Dendritic cell treated with granulocyte-macrophage colony-stimulating factor and Interleukin-4, amounts not matched to agents 40 ng/mL and 50 ng/mL, for 4 days (primary cell): ENCODE measurements at regions not wholly inside any gene's neighbourhood (a gene's known extent, or its start where the extent isn't known, plus 50 kb on each side); places are given as distances from the start of the nearest gene placed in this dataset.

Experiments
- H3K27ac Mint-ChIP-seq: one replicate; pipeline ENCODE4 v1.8.0; 2022; ENCODE audit warnings: mild to moderate bottlenecking, mixed read lengths
- H3K27me3 Mint-ChIP-seq: one replicate; pipeline ENCODE4 v1.8.0; 2022; ENCODE audit warnings: mild to moderate bottlenecking, mixed read lengths
- H3K36me3 Mint-ChIP-seq: one replicate; pipeline ENCODE4 v1.8.0; 2022; ENCODE audit warnings: low read depth, mixed read lengths
- H3K4me1 Mint-ChIP-seq: one replicate; pipeline ENCODE4 v1.8.0; 2022; ENCODE audit warnings: low read depth, mixed read lengths
- H3K4me3 Mint-ChIP-seq: one replicate; pipeline ENCODE4 v1.8.0; 2022; ENCODE audit warnings: mild to moderate bottlenecking, moderate library complexity, mixed read lengths
- H3K9me3 Mint-ChIP-seq: one replicate; pipeline ENCODE4 v1.8.0; 2022; ENCODE audit warnings: mixed read lengths
- intact Hi-C: fragments of 100-400 bp; cut with micrococcal nuclease; formaldehyde crosslinking; loops from one replicate; pipeline ENCODE4 v1.15.0; 2022

DNA sequence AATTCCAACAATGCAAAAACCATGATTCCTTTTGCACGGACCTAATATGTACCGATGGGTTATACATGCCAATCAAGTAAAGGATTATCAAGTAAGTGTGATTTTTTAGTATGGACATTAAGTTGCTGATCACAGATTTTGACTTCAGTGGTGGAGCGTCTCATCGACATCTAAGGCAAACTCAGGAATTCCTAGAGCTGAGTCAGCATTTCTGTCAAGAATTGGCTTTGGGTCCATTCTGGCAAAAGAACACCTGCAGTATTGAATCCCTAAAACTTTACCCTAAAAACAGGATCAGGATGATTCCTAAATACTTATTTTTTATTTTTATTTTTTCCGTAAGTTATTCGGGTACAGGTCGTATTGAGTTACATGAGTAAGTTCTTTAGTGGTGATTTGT lies 83.6 kb downstream of the HPGD start:
- H3K4me1 Mint-ChIP-seq: peaks cover 7% of the 10 kb centered on the region

GRCh38 chr4:174437749-174438148 lies 84.5 kb downstream of the HPGD start:
- Mint-ChIP-seq H3K27me3 (no peaks in the 10 kb centered on the region), H3K9me3 (peaks cover 12% of the 10 kb centered on the region), H3K27ac (no peak overlapping the region), H3K36me3 (no peaks in the 10 kb centered on the region), H3K4me1 (peaks cover 7% of the 10 kb centered on the region), H3K4me3 (no peak overlapping the region)
- intact Hi-C loops: no loop called here

More for the DNA sequence above, 83.6 kb downstream of the HPGD start:
- Mint-ChIP-seq H3K27ac (no peak overlapping the region), H3K27me3 (no peaks in the 10 kb centered on the region), H3K4me3 (no peak overlapping the region), H3K36me3 (no peaks in the 10 kb centered on the region), H3K9me3 (peaks cover 12% of the 10 kb centered on the region)
- intact Hi-C loops: no loop called here

GRCh38 chr4:174437324-174437723 lies 85.0 kb downstream of the HPGD start:
- Mint-ChIP-seq H3K27ac (no peak overlapping the region), H3K27me3 (no peaks in the 10 kb centered on the region)

GRCh38 chr4:174436377-174436776 lies 85.9 kb downstream of the HPGD start:
- Mint-ChIP-seq H3K4me1 (peaks cover 7% of the 10 kb centered on the region), H3K4me3 (no peak overlapping the region), H3K9me3 (peaks cover 10% of the 10 kb centered on the region), H3K36me3 (no peaks in the 10 kb centered on the region), H3K27me3 (no peaks in the 10 kb centered on the region), H3K27ac (no peak overlapping the region)
- intact Hi-C loops: no loop called here

More at GRCh38 chr4:174437324-174437723, 85.0 kb downstream of the HPGD start:
- H3K36me3 Mint-ChIP-seq: no peaks in the 10 kb centered on the region
- H3K4me3 Mint-ChIP-seq: no peak overlapping the region
- H3K4me1 Mint-ChIP-seq: peaks cover 7% of the 10 kb centered on the region
- intact Hi-C loops: no loop called here
- peaks cover 12% of the 10 kb centered on the region for H3K9me3 Mint-ChIP-seq

DNA sequence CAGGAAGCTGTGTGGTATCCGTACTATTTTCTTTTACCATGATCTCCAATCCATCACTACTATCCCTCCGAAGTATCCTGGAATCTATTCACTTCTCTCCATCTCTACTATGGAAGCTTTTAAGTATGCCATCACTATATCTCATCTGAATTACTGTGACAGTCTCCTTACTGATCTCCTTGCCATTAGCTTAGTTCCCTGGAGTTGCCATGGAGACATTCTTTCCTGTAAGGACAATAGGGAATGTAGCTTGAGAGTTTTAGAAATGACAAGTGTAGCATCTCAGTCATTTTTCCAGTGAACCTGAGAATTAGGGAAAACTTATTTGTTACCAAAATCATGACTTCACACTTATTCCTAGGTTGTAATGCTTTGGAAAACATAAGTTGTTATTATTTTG lies 86.3 kb downstream of the HPGD start:
- no peak overlapping the region for H3K27ac Mint-ChIP-seq
- intact Hi-C loops: no loop called here
- H3K27me3 Mint-ChIP-seq: no peaks in the 10 kb centered on the region
- H3K4me3 Mint-ChIP-seq: no peak overlapping the region
- no peaks in the 10 kb centered on the region for H3K36me3 Mint-ChIP-seq
- H3K4me1 Mint-ChIP-seq: peaks cover 7% of the 10 kb centered on the region
- H3K9me3 Mint-ChIP-seq: peaks cover 6% of the 10 kb centered on the region

DNA sequence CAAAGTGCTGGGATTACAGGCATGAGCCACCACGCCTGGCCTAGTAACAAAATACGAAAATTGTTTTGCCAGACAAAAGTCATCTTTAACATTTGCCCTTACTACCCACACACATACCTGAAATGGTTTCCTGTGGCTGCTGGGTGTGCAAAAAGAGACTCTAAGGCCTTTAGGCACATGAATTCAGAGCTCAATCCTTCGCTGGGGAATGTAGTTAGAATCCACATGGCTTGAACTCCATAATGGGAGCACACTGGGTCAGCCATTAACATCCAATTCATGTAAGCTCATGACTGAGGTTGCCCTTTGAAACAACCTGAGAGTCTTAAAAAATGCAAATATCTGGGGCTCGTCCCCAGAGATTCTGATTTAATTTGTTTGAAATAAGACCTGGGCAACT lies 87.8 kb downstream of the HPGD start:
- Mint-ChIP-seq H3K27ac (no peak overlapping the region), H3K4me3 (no peak overlapping the region), H3K4me1 (peaks cover 8% of the 10 kb centered on the region), H3K36me3 (no peaks in the 10 kb centered on the region), H3K9me3 (no peaks in the 10 kb centered on the region), H3K27me3 (no peaks in the 10 kb centered on the region)
- intact Hi-C loops: no loop called here

DNA sequence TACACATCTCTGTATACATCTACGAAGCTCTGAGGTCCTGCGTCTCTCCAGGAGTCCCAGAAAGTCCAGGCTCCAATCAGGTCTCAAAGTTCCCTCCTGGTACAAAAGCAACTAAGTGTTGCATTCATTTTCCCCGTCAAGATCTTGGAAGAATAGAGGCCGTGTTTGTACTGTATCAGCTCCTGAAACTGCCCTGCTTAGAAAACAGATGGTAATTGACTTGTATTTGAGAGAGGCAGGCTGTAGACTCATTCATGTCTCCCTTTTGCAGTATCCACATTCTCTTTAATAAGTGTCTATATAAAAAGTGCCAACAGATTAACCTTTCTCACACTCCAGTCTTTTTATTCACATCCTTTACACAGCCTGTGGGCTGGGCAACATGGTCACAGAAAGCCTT lies 91.7 kb downstream of the HPGD start:
- peaks cover 7% of the 10 kb centered on the region for H3K4me1 Mint-ChIP-seq
- no peaks in the 10 kb centered on the region for H3K36me3 Mint-ChIP-seq
- no peak overlapping the region for H3K27ac Mint-ChIP-seq
- H3K9me3 Mint-ChIP-seq: no peaks in the 10 kb centered on the region
- no peak overlapping the region for H3K4me3 Mint-ChIP-seq
- intact Hi-C loops: loop anchor here (2.0 kb wide), 1 partner anchor 74 kb away; no protein-coding TSS in a partner anchor
- no peaks in the 10 kb centered on the region for H3K27me3 Mint-ChIP-seq

GRCh38 chr4:174429701-174430410 lies 92.4 kb downstream of the HPGD start:
- Mint-ChIP-seq H3K4me1 (peaks cover 5% of the 10 kb centered on the region), H3K36me3 (no peaks in the 10 kb centered on the region), H3K27me3 (no peaks in the 10 kb centered on the region), H3K9me3 (no peaks in the 10 kb centered on the region), H3K4me3 (no peak overlapping the region), H3K27ac (no peak overlapping the region)
- intact Hi-C loops: loop anchor here (2.0 kb wide), 1 partner anchor 73 kb away; no protein-coding TSS in a partner anchor

- no peak overlapping the region for H3K4me3 Mint-ChIP-seq
- peaks cover 16% of the 10 kb centered on the region for H3K4me1 Mint-ChIP-seq
- H3K9me3 Mint-ChIP-seq: no peaks in the 10 kb centered on the region
- H3K36me3 Mint-ChIP-seq: no peaks in the 10 kb centered on the region
- intact Hi-C loops: no loop called here
- no peak overlapping the region for H3K27ac Mint-ChIP-seq
- H3K27me3 Mint-ChIP-seq: no peaks in the 10 kb centered on the region
Observed at GRCh38 chr4:174427571-174428140, 94.6 kb downstream of the HPGD start.

DNA sequence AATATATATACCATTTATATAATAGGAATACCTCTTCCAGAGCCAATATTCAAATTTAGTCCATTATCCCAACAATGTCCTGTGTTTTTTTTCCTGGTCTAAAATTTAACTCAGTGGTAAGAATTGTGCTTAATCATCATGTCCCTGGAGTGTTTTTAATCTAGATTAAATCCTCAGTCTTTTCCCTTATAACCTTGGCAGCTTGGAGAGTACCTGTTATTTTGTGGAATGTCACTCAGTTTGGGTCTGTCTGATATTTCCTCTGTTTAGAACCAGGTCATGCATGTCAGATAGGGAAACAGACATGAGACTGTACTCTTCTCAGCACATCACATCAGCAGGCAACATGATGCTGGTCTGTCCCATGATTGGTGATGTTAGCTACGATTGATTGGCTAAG lies 96.6 kb downstream of the HPGD start:
- H3K4me3 Mint-ChIP-seq: no peak overlapping the region
- no peaks in the 10 kb centered on the region for H3K27me3 Mint-ChIP-seq
- intact Hi-C loops: no loop called here
- no peaks in the 10 kb centered on the region for H3K9me3 Mint-ChIP-seq
- no peak overlapping the region for H3K27ac Mint-ChIP-seq
- H3K4me1 Mint-ChIP-seq: peaks cover 22% of the 10 kb centered on the region
- H3K36me3 Mint-ChIP-seq: no peaks in the 10 kb centered on the region

DNA sequence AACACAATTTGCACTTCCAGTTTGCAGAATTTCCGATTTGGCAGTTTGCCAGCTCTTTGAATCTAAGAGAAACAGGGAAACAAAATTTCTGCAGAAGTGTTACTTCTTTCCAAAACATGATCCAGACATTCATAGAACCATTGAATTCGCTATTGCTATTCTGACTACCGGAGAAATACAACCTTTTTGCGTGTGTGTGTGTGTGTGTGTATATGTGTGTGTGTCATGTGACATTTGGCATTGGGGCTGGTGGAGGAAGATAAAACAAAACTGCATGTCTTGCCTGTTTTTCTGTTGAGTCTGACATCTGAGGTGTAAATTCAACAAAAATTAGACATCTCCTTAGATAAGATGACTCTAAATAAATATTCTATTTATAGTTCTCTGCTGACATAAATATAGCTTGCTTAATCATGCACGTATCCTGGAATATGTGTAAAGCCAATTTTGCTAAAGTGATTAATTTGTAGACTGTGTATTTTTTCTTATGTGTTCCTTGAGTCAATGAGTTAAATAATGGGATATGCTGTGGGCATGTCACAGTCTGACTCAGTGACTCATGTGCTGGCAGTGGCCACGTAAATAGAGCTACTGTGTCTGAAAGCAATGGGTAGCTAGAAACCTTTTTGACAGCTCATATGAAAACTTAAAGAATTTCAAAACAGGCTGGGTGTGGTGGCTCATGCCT lies 98.9 kb downstream of the HPGD start:
- Mint-ChIP-seq H3K27me3 (no peaks in the 10 kb centered on the region), H3K9me3 (no peaks in the 10 kb centered on the region), H3K27ac (peak overlapping the region; percentile 66), H3K4me1 (peaks cover 23% of the 10 kb centered on the region), H3K36me3 (no peaks in the 10 kb centered on the region), H3K4me3 (peak overlapping the region; percentile 45)
- intact Hi-C loops: no loop called here

DNA sequence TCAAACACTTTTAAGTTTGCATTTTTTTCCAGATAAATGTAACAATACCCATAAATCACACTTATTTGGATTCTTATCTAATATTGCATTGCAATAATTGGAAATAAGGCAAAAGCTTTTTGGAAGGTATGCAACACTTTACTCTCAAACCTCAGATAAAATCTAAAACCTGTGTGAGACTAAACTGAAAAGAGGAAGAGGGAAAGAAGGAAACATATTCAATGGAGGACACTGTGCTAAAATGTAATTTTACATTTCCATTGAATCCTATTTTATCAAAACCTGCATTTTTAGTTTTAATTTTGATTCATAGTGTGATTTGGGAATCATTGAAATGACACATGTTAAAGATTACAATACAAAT lies 99.4 kb downstream of the HPGD start:
- Mint-ChIP-seq H3K27me3 (no peaks in the 10 kb centered on the region), H3K27ac (peak overlapping the region; percentile 66), H3K4me3 (no peak overlapping the region), H3K4me1 (peaks cover 23% of the 10 kb centered on the region), H3K9me3 (no peaks in the 10 kb centered on the region), H3K36me3 (no peaks in the 10 kb centered on the region)
- intact Hi-C loops: no loop called here

- intact Hi-C loops: no loop called here
- no peaks in the 10 kb centered on the region for H3K9me3 Mint-ChIP-seq
- peaks cover 23% of the 10 kb centered on the region for H3K4me1 Mint-ChIP-seq
- no peak overlapping the region for H3K4me3 Mint-ChIP-seq
- H3K36me3 Mint-ChIP-seq: no peaks in the 10 kb centered on the region
- no peaks in the 10 kb centered on the region for H3K27me3 Mint-ChIP-seq
- H3K27ac Mint-ChIP-seq: no peak overlapping the region
Observed at GRCh38 chr4:174420316-174420715, 102.0 kb downstream of the HPGD start.

DNA sequence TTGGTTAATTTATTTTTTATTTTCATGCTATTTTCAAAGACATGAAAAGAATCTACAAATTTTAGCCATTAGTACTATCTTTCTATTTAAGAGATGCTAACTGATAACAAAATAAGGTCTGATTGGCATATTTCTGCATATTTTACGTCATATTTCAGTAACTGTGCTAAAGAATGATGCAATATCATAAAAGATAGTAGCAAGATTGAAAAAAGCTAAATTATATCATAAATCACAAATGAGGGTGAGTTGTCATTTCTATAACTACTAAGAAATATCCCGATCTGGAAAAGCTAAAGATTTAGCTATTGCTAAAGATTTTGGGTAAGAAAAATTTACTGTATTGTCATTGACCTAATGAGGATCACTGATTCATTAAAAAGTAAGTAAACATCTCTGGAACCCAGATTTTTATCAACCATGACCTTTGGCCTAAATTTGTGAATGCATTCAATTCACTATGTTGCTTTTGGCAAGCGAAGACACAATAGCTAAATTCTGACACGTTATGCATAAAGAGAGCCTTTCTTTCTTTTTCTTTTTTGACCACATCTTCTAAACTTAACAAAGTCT lies 103.6 kb downstream of the HPGD start:
- intact Hi-C loops: no loop called here
- Mint-ChIP-seq H3K27ac (no peak overlapping the region), H3K4me1 (peaks cover 22% of the 10 kb centered on the region), H3K36me3 (no peaks in the 10 kb centered on the region), H3K4me3 (no peak overlapping the region), H3K9me3 (no peaks in the 10 kb centered on the region), H3K27me3 (no peaks in the 10 kb centered on the region)
